Fibroblast of the conjunctiva (primary cell): ENCODE measurements at regions not wholly inside any gene's neighbourhood (a gene's known extent, or its start where the extent isn't known, plus 50 kb on each side); places are given as distances from the start of the nearest gene placed in this dataset.

Experiments used
- DNase-seq: peaks from one replicate; pipeline ENCODE4 v3.0.0-alpha.2; 2010; ENCODE audit warnings: low read depth

GRCh38 chr14:42927313-42927712 lies 1320.6 kb downstream of the LRFN5 start:
- DNase-seq = no peak

- DNase-seq = no peak
Observed at GRCh38 chr14:42921901-42922300, 1315.2 kb downstream of the LRFN5 start.

DNA sequence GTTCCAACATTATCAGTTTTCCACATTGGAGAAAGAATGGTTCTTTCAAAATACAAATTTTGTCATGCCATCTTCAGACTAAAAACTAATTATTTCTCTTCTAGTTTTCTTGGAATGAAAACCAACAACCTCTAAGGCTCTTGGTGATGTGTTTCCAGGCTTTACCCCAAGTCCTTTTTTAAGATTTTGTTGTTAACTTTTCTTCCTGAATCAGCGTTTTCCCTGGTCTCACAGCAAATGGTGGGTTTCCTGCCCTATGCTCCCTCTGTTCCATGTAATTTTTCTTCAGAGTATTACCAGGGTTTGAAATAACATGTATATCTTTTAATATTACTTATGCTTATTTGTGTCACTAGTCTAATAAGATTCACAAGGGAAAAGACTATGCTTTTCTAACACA lies 1311.9 kb downstream of the LRFN5 start:
- no peak for DNase-seq

GRCh38 chr14:42911642-42912041 lies 1305.0 kb downstream of the LRFN5 start:
- no peak for DNase-seq

DNA sequence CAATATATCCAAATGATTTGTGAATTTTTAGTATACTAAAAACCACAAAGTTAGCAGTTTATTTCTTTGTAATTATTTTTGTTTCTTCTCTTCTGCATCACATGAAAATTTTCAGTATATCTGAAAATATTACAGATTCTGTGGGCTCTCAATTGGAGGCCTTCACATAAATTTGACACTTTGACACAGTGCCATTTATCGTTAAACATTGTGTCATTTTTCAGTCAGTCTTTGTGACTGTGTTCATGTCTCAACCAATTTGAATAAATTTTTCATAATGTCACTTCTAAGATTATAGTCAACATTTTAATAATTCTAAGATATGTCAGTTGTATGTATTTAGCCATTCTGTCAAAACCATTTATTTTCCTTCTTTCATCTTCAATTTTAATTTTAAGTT lies 1303.0 kb downstream of the LRFN5 start:
- no peak for DNase-seq

GRCh38 chr14:42893183-42893582 lies 1286.5 kb downstream of the LRFN5 start:
- DNase-seq = no peak

- peak; percentile 78 for DNase-seq
Observed at GRCh38 chr14:42884100-42884499, 1277.4 kb downstream of the LRFN5 start.

DNA sequence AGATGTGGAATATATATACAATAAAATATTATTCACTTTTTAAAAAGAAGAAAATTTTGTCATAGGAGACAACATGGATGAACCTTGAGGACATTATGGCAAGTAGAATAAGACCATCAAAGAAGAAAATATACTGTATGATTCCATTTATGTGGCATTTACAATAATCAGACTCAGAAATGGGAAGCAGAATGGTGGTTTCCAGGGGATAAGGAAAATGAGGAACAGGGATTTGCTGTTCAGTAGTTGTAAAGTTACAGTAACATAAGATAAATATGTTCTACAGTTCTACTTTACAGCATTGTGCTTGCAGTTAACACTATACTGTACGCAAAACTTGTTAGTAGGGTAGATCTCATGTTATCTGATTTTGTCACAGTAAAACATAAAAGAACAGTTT lies 1271.0 kb downstream of the LRFN5 start:
- DNase-seq = no peak

DNA sequence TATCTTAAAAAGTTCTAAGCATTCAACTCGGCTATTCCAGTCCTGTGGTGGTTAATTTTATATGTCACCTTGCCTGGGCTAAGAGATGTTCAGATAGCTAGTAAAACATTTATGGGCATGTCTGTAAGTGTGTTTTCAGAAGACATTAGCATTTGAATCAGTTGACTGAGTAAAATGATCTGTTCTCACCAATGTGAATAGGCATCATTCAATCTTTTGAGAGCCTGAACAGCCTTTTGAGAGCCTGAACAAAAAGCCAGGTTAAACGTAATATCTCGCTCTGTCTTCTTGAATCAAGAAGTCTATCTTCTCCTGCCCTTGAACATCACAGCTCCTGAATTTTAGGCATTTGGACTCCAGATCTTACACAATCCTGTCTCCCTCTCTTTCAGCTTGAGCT lies 1266.1 kb downstream of the LRFN5 start:
- no peak for DNase-seq

DNA sequence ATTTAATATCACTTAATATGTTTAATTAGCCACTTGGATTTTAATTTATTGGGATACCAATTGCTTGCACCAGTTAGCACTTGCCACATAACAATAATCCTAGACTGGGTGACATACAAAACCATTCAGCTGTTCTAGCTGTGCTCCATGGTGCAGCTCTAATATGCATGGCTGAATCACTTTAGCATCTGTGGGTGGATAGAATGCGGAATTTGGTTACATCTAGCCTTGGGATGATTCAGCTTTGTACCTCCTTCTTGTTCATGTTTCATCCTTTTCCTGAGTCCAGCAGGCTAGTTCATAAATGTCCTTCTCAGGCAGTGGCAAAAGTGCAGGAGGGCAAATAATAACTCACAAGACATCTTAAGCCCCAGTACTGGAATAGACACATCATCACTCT lies 1263.0 kb downstream of the LRFN5 start:
- peak; percentile 8 for DNase-seq

DNA sequence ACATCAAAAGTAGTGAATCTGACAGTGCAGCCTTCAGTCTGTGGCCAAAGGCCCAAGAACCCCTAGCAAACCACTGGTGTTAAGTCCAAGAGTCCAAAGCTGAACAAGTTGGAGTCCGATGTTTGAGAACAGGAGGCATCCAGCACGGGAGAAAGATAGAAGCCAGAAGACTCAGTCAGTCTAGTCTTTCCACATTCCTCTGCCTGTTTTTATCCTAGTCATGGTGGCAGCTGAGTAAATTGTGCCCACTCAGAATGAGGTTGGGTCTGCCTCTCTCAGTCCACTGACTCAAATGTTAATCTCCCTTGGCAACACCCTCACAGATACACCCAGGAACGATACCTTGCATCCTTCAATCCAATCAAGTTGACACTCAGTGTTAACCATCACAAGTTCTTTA lies 1255.4 kb downstream of the LRFN5 start:
- DNase-seq = no peak

- no peak for DNase-seq
Observed at GRCh38 chr14:42860371-42860770, 1253.7 kb downstream of the LRFN5 start.

DNA sequence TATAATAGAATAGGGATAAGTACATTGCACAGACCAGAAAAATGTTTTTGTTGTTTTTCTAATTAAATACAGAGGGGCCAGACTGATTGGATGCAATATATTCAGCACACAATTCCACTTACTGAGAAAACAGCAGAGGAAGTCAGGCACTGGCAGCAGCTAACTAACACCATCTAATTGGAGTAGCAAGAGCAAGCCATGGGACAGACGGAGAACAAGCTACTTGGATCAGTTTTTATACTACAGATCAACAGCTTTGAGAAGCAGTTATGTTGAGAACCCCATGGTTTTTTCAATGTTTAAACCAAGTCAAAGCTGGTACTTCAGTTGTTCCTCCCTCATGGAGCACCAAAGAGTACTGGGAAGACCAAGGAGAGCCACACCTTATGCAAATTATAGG lies 1249.4 kb downstream of the LRFN5 start:
- DNase-seq = no peak

- no peak for DNase-seq
Observed at GRCh38 chr14:42855085-42855484, 1248.4 kb downstream of the LRFN5 start.

GRCh38 chr14:42854061-42854460 lies 1247.4 kb downstream of the LRFN5 start:
- DNase-seq = no peak

GRCh38 chr14:42848652-42849051 lies 1242.0 kb downstream of the LRFN5 start:
- DNase-seq = no peak

GRCh38 chr14:42814817-42815216 lies 1208.1 kb downstream of the LRFN5 start:
- no peak for DNase-seq

- DNase-seq = peak; percentile 94
Observed at GRCh38 chr14:42806909-42807315, 1200.2 kb downstream of the LRFN5 start.

GRCh38 chr14:42804141-42804540 lies 1197.5 kb downstream of the LRFN5 start:
- no peak for DNase-seq

DNA sequence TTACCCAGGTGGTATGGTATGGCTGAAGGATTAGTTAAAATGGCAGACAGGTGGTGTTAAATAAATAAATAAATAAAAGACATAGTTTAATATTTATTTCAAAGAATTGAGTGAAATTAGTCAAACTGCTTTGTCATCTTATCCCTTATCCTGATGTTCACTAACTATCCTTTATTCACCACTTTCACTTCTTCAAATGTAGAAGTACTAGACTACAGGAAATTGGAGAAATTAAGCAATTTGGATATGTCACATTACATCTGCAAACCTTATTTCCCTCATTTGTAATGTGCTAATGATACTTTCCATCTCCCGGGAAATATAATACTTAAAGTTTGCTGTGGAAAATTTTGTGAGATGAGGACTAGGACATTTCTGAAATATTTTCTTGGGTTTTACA lies 1195.7 kb downstream of the LRFN5 start:
- DNase-seq = no peak

- no peak for DNase-seq
Observed at GRCh38 chr14:42792166-42792565, 1185.5 kb downstream of the LRFN5 start.

GRCh38 chr14:42782754-42783153 lies 1176.1 kb downstream of the LRFN5 start:
- DNase-seq = no peak

GRCh38 chr14:42778984-42779383 lies 1172.3 kb downstream of the LRFN5 start:
- DNase-seq = peak; percentile 6

DNA sequence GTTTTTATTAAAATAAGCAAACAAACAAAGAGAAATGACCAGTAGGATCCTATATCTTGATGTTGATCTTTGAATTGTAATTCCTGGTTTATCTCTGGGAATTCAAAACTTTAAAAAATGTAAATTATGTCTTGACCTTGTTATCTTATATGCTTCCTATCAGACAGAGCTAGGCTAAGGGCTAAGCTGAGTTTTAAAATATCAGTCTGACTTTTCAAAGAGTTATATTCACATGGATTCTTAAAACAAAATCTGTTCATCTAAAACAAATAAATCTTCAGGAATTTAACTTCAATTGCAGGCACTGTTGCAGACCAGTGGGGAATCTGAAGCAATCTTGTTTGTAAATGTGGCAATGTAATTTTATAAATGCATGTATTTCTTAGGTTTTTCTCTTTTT lies 1144.1 kb downstream of the LRFN5 start:
- no peak for DNase-seq

GRCh38 chr14:42742084-42742483 lies 1135.4 kb downstream of the LRFN5 start:
- no peak for DNase-seq
